ENCODE measurements at regions not wholly inside any gene's neighbourhood (a gene's known extent, or its start where the extent isn't known, plus 50 kb on each side); places are given as distances from the start of the nearest gene placed in this dataset.

GRCh38 chr6:168190646-168191443, 111.8 kb upstream of the FRMD1 start:
- Histone ChIP-seq H3K4me3 (ENCODE audit: low read length) (no peak overlapping the region), H4K20me1 (ENCODE audit: insufficient read depth, low read length) (no peaks in the 10 kb centered on the region), H2AFZ (ENCODE audit: low read depth, low read length) (no peak overlapping the region), H3K9me3 (ENCODE audit: insufficient read depth, low read length) (no peaks in the 10 kb centered on the region), H3K27ac (ENCODE audit: low read length) (no peak overlapping the region), H3K9ac (ENCODE audit: low read length) (no peak overlapping the region), H3K4me1 (ENCODE audit: low read length) (no peaks in the 10 kb centered on the region), H3K36me3 (replicated peaks; ENCODE audit: low read depth, low read length) (no peaks in the 10 kb centered on the region), H3K27me3 (ENCODE audit: low read depth, low read length) (no peaks in the 10 kb centered on the region), H3K4me2 (ENCODE audit: low read length) (no peak overlapping the region), H3K79me2 (ENCODE audit: low read length) (no peaks in the 10 kb centered on the region)
- TF ChIP-seq EZH2phosphoT487 (IDR thresholded peaks at IDR 0.05; ENCODE audit: low read depth) (no peak), CTCF (IDR thresholded peaks at IDR 0.05; ENCODE audit: low read depth, low read length) (no peak)

- Histone ChIP-seq H3K4me2 (ENCODE audit: low read length) (no peak overlapping the region), H2AFZ (ENCODE audit: low read depth, low read length) (no peak overlapping the region), H3K9ac (ENCODE audit: low read length) (no peak overlapping the region), H3K4me1 (ENCODE audit: low read length) (no peaks in the 10 kb centered on the region), H3K36me3 (replicated peaks; ENCODE audit: low read depth, low read length) (no peaks in the 10 kb centered on the region), H3K4me3 (ENCODE audit: low read length) (no peak overlapping the region), H3K79me2 (ENCODE audit: low read length) (no peaks in the 10 kb centered on the region), H3K27ac (ENCODE audit: low read length) (no peak overlapping the region), H3K9me3 (ENCODE audit: insufficient read depth, low read length) (no peaks in the 10 kb centered on the region), H3K27me3 (ENCODE audit: low read depth, low read length) (no peaks in the 10 kb centered on the region), H4K20me1 (ENCODE audit: insufficient read depth, low read length) (no peaks in the 10 kb centered on the region)
- TF ChIP-seq EZH2phosphoT487 (IDR thresholded peaks at IDR 0.05; ENCODE audit: low read depth) (no peak), CTCF (IDR thresholded peaks at IDR 0.05; ENCODE audit: low read depth, low read length) (no peak)
Observed at GRCh38 chr6:168190014-168190405, 111.0 kb upstream of the FRMD1 start.

GRCh38 chr6:168189200-168190013, 110.4 kb upstream of the FRMD1 start:
- no peaks in the 10 kb centered on the region for H4K20me1 ChIP-seq (ENCODE audit: insufficient read depth, low read length)
- no peak overlapping the region for H3K9ac ChIP-seq (ENCODE audit: low read length)
- TF ChIP-seq CTCF (IDR thresholded peaks at IDR 0.05; ENCODE audit: low read depth, low read length) (no peak), EZH2phosphoT487 (IDR thresholded peaks at IDR 0.05; ENCODE audit: low read depth) (no peak)
- no peak overlapping the region for H3K4me3 ChIP-seq (ENCODE audit: low read length)
- H3K27ac ChIP-seq (ENCODE audit: low read length) = no peak overlapping the region
- H3K27me3 ChIP-seq (ENCODE audit: low read depth, low read length) = no peaks in the 10 kb centered on the region
- H3K4me1 ChIP-seq (ENCODE audit: low read length) = no peaks in the 10 kb centered on the region
- no peak overlapping the region for H3K4me2 ChIP-seq (ENCODE audit: low read length)
- no peaks in the 10 kb centered on the region for H3K79me2 ChIP-seq (ENCODE audit: low read length)
- no peaks in the 10 kb centered on the region for H3K36me3 ChIP-seq (replicated peaks; ENCODE audit: low read depth, low read length)
- no peak overlapping the region for H2AFZ ChIP-seq (ENCODE audit: low read depth, low read length)
- H3K9me3 ChIP-seq (ENCODE audit: insufficient read depth, low read length) = no peaks in the 10 kb centered on the region
